ENCODE measurements at regions not wholly inside any gene's neighbourhood (a gene's known extent, or its start where the extent isn't known, plus 50 kb on each side); places are given as distances from the start of the nearest gene placed in this dataset.

DNA sequence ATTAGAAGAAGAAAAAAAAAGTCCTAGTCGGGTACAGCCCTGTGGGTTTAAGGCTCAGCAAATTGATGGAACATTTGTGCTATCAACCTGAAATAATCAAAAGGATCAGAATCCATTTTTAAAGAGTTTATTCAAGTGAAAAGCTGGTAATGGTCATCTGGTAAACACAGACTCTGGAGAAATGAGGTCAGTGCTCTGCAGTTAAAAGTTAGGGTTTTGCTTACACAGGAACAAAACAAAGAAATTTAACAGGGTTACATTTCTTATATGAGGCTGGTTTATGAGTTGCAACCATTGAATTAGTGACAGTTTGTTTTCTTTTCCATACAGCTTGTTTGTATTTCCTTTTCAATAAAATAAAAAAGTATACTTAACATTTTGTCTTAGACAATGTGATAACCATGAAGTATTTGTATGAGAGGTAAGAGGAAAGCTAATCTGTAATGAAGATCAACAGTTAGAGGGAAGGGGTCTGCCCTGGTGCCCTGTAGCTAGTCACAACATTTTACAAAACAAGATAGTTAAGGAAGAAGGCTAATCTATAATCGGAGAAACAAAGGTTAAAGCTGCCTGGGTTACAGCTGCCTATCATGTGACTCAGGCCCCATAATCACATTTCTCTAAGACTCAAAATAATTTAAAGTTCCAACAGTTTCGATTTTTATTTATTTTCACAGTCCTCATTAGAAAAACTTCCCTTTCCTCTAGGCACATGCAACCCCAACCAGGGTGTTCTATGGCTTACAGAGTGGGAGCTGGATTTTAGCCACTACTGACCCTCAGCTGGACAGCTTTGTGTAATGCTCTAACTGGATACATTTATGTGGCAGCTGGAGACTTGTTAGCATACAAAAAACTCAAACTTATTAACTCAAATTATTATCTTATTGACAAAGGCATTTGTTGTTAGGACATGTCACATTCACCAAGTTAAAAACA is 98.1 kb upstream of the ACP3 start:
- H3K4me3 ChIP-seq (replicated peaks in 1 of 2; ENCODE audit: low read depth in 2 of 2, low read length in 2 of 2): no peak overlapping the region
- DNase-seq (ENCODE audit: low read depth in 2 of 2): no peak
- TF ChIP-seq, protein P1, sequence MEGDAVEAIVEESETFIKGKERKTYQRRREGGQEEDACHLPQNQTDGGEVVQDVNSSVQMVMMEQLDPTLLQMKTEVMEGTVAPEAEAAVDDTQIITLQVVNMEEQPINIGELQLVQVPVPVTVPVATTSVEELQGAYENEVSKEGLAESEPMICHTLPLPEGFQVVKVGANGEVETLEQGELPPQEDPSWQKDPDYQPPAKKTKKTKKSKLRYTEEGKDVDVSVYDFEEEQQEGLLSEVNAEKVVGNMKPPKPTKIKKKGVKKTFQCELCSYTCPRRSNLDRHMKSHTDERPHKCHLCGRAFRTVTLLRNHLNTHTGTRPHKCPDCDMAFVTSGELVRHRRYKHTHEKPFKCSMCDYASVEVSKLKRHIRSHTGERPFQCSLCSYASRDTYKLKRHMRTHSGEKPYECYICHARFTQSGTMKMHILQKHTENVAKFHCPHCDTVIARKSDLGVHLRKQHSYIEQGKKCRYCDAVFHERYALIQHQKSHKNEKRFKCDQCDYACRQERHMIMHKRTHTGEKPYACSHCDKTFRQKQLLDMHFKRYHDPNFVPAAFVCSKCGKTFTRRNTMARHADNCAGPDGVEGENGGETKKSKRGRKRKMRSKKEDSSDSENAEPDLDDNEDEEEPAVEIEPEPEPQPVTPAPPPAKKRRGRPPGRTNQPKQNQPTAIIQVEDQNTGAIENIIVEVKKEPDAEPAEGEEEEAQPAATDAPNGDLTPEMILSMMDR (IDR thresholded peaks at IDR 0.05; ENCODE audit: low read depth, low read length): no peak

- no peak overlapping the region for H3K4me3 ChIP-seq (replicated peaks in 1 of 2; ENCODE audit: low read depth in 2 of 2, low read length in 2 of 2)
- TF ChIP-seq, protein P1 (IDR thresholded peaks at IDR 0.05; ENCODE audit: low read depth, low read length): no peak
- DNase-seq (ENCODE audit: low read depth in 2 of 2): no peak
Measured at GRCh38 chr3:132220986-132221385, 96.2 kb upstream of the ACP3 start.

DNA sequence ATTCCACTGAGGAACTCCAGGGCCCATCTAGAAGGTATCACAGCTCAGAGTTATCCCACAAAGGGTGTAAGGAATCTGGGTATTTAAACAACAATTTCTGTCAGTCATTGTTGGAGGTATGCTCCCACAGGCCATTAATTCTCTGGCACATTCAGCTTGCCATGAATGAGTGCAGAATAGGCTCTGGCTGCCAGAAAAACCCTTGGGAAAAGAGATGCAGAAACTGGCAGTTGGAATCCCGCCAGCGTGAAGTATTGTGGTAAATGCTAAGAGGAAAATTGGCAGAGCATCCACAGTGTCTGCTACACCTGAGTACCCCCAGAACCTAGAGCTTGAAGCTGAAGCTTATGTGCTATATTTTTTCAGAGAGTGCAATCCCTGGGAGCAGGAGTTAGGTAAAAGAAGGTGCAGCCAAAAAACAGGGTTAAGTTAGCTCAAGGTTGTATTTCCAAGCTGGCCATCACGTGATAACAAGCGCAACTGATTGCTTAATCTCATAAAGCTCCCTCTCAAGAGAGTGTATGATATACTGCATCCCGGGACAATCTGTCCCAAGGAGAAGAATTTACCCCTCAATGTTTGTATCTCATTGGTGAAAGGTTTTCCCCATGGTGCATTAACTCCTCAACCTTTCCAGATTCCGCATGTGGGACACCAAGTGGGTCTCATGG is 94.2 kb upstream of the ACP3 start:
- DNase-seq (ENCODE audit: low read depth in 2 of 2): peak in 1 of 2 donors; percentile 10
- TF ChIP-seq, protein P1 (IDR thresholded peaks at IDR 0.05; ENCODE audit: low read depth, low read length): no peak
- H3K4me3 ChIP-seq (replicated peaks in 1 of 2; ENCODE audit: low read depth in 2 of 2, low read length in 2 of 2): no peak overlapping the region

DNA sequence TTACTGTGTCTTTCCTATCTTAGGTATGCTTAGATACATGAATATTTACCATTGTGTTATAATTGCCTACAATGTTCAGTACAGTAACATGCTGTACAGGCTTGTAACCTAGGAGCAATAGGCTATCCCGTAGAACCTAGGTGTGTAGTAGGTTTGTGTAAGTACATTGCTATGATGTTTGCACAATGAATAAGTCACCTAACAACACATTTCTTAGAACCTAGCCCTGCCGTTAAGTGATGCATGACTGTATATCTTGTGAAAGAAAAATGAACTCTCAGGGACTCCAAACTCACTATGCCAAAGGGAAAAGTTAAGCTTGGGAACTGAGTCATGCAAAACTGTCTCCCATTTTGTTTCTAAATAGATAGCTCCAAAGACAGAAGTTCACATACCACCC is 91.5 kb upstream of the ACP3 start:
- DNase-seq (ENCODE audit: low read depth in 2 of 2): peak in 1 of 2 donors; percentile 45
- no peak overlapping the region for H3K4me3 ChIP-seq (replicated peaks in 1 of 2; ENCODE audit: low read depth in 2 of 2, low read length in 2 of 2)
- TF ChIP-seq, protein P1 (IDR thresholded peaks at IDR 0.05; ENCODE audit: low read depth, low read length): no peak

DNA sequence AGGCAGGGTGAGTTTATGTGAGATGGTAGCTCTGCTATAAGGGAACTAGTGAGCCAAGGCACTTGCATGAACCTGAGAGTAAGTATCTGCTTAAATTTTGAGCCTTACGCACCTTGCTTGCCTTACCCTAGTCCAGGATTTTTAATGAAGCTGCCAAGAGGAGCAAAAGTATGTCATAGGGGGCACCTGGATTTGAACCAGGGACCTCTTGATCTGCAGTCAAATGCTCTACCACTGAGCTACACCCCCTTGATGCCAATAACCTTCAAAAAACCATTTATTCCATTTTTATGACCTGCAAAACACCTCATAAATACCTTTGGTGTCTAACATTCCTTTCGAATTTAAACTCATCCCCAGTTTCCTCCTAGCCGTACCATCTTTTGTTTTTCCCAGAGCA is 88.3 kb upstream of the ACP3 start:
- no peak overlapping the region for H3K4me3 ChIP-seq (replicated peaks in 1 of 2; ENCODE audit: low read depth in 2 of 2, low read length in 2 of 2)
- TF ChIP-seq, protein P1 (IDR thresholded peaks at IDR 0.05; ENCODE audit: low read depth, low read length): no peak
- DNase-seq (ENCODE audit: low read depth in 2 of 2): peak in 1 of 2 donors; percentile 67

- TF ChIP-seq, protein P1 (IDR thresholded peaks at IDR 0.05; ENCODE audit: low read depth, low read length): no peak
- no peak for DNase-seq (ENCODE audit: low read depth in 2 of 2)
- no peak overlapping the region for H3K4me3 ChIP-seq (replicated peaks in 1 of 2; ENCODE audit: low read depth in 2 of 2, low read length in 2 of 2)
Measured at GRCh38 chr3:132229641-132230040, 87.6 kb upstream of the ACP3 start.

All from cardiac fibroblast (primary cell).